ENCODE measurements at regions not wholly inside any gene's neighbourhood (a gene's known extent, or its start where the extent isn't known, plus 50 kb on each side); places are given as distances from the start of the nearest gene placed in this dataset.

DNA sequence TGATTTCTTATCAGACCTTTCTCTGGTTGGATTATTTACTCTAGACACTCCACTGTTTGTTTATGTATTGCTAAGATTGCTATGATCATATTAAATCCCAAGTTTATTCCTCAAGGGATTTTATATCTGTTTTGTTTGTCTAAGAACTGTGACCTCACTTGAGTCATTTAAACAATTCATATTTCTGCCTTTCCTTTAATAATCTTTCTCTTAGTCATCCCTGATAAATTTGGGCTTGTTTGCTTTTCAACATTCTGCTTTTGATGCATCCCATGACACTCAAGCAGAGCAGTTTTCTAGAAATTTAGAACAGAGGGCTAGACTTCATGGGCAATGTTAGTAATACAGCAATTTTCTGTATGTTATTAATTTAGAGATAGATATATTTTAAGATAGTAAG is 231.6 kb upstream of the TNC start:
- TF ChIP-seq, protein P1, sequence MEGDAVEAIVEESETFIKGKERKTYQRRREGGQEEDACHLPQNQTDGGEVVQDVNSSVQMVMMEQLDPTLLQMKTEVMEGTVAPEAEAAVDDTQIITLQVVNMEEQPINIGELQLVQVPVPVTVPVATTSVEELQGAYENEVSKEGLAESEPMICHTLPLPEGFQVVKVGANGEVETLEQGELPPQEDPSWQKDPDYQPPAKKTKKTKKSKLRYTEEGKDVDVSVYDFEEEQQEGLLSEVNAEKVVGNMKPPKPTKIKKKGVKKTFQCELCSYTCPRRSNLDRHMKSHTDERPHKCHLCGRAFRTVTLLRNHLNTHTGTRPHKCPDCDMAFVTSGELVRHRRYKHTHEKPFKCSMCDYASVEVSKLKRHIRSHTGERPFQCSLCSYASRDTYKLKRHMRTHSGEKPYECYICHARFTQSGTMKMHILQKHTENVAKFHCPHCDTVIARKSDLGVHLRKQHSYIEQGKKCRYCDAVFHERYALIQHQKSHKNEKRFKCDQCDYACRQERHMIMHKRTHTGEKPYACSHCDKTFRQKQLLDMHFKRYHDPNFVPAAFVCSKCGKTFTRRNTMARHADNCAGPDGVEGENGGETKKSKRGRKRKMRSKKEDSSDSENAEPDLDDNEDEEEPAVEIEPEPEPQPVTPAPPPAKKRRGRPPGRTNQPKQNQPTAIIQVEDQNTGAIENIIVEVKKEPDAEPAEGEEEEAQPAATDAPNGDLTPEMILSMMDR (IDR thresholded peaks at IDR 0.05; ENCODE audit: poor library complexity): no peak
- TF ChIP-seq EZH2phosphoT487 (IDR thresholded peaks at IDR 0.05; ENCODE audit: low read depth, severe bottlenecking, unreplicated experiment): no peak
